NCI-H1436 treated with DMSO at 0.1 percent for 48 hours (cell line): ENCODE measurements at regions not wholly inside any gene's neighbourhood (a gene's known extent, or its start where the extent isn't known, plus 50 kb on each side); places are given as distances from the start of the nearest gene placed in this dataset.
"Not testable (repeated sequence)": the region's sequence is repeated elsewhere in the genome, so short reads cannot be mapped to it uniquely, and the experiment has no call there.

ENCODE experiments used
- DNase-seq: peaks from one replicate; lab custom pipeline; 2025; lab: John Stamatoyannopoulos, UW

DNA sequence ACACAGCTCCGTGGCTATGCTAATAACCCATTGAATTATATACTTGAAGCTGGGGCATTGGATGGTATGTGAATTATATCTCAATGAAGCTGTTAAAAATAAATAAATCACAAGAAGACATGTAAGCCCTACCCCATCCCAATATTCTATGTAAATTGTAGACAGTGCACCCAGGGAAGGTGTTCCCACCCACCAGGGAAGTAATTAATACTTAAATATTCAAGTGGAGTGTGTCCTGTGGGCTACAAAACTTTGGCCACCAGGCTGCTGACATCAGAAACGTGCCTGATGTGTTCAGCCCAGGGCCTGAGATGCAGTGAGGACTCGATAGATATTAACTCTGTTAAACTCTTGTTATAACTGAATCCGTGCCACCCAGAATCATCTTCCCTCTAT is 240.4 kb upstream of the RREB1 start:
- no peak for DNase-seq

DNA sequence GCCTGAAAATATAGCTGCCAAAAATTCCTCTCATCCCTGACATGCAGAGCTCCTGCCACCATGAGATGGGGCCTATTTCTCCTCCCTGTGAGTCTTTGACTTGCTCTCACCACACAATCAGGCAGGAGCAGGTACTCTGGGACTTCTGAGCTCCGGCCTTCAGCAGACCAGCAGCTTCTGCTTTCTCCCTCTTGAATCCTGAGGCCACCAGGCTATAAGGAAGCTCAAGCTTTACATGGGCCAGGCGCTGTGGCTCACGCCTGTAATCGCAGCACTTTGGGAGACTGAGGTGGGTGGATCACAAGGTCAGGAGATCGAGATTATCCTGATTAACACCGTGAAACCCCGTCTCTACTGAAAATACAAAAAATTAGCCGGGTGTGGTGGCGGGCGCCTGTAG is 238.7 kb upstream of the RREB1 start:
- no peak for DNase-seq

DNA sequence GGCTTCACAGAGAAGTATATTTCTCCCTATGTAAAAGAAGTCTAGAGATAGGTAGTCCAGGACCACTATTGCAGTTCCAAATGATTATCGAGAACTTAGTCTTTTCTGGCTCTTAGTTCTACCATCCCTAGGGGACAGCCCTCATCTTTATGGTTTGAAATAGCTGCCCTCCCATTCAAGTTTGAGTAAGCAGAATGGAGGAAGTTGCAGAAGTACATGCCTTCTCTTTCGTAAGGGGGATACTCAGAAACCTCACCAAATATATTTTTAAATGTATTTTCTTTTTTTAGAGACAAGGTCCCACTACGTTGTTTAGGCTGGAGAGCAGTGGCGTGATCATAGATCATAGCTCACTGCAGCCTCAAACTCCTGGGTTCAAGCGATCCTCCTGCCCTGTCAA is 236.8 kb upstream of the RREB1 start:
- no peak for DNase-seq

DNA sequence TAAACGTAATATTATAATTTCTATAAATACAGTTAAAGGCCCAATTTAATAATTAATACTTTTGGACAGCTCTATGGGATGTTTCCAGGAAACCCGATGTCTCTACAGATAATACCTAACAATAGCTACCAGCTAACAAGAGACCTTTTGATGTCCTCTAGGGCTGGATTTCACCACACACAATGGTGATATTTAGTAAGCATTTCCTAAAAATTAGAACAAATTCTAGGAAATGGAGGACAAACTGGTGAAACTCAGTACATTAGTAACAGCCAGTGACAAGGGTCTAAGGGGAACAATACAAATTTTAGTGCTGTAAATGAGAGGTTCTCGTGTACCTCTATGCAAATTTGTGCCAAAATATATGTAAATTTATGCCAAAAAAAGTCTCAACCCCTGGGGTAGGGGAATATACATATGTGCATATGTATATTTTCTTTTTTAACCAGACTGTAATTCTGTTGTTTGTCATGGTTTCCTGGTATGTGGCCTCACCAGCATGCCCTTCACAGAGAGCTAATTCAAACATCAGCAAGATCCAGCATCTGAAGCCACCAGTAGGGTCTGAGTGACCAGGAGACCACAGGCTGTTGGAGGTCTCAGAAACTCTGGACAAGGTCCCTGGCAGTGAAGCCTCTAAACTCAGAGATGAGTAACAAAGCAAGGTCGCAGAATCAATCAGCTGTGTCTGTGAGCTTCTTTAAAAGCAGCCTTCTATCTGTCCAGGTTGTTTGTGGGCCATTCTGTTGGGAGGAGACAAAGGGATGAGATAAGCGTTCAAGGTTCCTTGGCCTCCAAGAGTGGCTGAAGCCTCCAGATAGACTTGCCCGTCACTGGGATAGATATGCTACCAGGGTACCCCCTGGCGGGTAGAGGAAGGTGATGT is 235.1 kb upstream of the RREB1 start:
- no peak for DNase-seq

DNA sequence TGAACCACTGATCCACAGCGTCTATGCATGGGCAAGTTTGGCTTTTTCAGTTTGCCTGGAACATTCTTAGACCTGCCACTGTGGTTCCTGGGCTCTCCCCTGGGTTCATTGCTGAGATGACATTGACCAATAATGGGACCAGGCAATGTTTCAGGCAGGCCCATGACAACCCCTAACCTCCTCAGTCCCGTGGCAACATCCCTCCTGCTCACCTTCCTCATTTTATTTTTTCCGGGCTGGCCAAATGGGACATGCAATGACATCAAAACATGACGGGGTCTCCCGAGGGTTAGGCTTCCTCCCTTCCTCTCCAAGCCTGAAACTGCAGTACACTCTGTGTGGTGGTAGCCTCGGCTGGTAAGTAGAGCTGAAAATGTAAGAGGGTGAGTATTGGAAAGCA is 234.0 kb upstream of the RREB1 start:
- no peak for DNase-seq

DNA sequence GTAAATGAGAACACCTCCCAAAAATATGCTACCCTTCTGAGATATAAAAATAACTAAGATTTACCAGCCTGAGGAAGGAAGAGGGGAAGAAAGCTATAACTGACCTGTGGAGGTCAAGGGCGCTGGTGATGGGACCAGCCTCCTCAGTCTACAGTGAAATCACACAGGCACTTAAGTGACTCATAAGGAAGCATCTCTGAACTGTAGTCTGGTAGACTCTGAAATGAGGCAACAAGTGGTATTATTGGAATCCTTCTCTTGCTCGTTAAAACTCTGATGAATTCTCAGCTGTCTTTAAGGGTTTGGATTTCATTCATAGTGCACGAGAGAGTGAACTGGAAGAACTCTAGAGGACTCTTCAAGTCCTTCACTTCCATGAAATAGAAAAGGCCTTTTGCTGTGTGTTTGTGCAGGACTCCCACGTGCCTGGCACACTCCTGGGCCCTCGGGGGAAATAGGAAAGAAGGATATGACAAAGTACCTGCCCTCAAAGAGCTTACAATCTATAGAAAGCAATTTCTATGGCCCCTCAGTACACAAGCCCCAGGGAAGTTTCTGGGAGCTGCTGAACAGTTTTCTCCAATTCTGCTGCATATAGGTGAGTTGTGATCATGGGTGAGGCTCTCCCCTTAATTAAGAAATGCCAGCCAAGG is 231.8 kb upstream of the RREB1 start:
- no peak for DNase-seq

DNA sequence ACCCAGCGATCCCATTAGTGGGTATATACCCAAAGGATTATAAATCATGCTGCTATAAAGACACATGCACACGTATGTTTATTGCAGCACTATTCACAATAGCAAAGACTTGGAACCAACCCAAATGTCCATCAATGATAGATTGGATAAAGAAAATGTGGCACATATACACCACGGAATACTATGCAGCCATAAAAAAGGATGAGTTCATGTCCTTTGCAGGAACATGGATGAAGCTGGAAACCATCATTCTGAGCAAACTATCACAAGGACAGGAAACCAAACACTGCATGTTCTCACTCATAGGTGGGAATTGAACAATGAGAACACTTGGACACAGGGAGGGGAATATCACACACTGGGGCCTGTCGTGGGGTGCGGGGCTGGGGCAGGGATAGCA is 230.0 kb upstream of the RREB1 start:
- not testable (repeated sequence) for DNase-seq

DNA sequence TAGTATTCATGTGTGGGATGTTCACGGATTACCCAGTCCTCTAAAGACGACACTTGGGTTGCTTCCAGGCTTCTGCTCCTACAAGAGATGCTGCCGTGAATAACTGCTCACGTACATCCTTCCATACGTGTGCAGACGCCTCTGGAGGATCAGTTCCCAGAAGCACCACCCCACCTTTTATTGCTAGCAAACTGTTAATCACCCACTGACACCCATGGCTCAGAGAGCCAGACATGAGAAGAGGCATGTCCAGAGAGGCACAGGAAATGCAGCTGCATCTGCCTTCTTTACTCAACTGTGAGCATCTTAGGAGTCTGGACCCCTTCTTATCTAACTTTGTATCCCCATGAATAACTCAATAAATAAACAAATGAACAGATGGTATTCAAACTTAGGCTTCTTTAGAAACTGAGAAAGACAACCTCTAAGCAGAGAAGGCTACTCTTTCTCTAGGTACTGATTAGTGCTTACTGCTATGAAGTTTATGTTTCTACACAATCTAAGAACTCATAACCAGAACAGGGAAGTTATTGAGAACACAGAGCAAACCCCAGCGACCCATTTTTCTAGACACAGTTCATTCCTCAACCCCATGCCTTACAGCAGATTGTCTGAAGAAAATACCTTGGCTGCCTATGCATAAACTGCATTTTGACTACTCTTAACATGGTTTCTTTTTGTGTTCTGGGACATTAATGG is 228.7 kb upstream of the RREB1 start:
- no peak for DNase-seq

DNA sequence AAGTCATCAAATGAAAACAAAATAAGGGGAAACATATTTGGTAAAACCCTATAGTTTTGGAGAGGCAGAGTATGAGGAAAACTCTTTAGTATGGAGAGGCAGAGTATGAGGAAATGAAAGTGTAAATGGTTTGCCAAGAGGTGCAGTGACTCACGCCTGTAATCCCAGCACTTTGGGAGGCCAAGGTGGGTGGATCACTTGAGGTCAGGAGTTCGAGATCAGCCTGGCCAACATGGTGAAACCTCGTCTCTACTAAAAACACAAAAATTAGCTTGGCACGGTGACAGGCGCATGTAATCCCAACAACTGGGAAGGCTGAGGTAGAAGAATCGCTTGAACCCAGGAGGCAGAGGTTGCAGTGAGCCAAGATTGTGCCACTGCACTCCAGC is 228.2 kb upstream of the RREB1 start:
- DNase-seq, result not testable (repeated sequence)

DNA sequence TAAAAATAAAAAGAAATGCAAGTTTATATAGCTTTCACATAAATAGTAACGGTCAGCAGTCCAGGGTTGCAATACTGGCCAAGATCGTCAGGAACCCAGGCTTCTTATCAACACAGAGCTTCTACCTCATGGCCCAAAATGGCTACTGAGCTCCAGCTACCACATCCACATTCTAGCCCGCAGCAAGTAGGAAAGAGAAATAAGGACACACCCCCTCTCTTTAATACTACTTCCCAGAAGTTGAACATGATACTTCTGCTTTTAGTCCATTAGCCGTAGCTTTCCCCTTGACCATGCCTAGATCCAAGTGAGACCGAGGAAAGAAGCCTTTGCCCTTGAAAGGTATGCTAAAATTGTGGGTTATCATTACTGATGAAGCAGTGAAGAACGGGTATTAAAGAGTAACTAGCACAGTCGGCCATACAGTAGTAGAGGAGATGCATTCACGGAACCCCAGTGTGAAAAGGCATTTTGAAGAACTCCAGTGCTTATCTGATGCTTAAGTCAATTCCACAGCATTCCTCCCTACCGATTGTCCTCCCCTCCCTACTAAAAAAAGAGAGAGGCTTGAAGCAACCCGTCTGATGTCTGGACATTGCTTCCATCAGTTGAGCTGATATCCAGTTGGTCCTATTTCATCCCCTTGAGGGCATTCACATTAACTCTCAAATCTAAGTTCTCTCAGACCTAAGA is 226.9 kb upstream of the RREB1 start:
- DNase-seq, result no peak

DNA sequence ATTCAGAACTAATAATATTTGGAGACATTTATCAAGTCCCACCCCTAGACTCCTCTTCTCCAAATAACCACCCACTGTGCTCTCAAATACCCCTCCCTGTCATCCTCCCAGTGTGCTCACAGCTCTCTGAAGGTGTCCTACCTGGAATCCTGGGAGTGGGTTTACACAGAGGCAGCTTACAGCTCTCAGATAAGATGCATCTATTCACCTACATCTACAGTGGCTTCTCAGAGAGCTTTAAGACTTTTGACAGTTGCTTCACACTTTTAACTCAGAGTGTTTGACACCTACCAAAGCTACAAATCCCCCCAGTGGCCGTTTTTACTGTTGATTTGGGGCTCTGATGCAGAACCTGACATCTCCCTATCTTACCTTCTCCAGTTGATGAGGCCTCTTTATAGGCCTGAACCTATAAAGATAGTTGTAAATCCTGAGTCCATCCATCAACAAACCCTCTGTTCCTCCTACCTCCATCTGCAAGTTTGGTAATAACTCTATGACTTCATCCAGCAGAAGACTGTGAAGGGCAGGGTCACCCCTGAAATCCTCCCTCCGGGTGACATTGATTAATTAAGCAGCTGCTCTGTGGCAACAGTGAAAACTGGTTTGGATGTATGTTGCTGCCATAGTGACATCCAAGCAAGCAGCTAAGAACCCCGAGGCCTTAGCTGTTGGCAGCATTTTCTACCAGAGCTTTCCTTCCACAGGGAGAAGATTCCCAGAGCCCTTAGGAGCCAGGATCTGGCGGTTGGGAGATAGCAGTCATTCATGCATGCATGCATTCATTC is 226.1 kb upstream of the RREB1 start:
- DNase-seq, result no peak

DNA sequence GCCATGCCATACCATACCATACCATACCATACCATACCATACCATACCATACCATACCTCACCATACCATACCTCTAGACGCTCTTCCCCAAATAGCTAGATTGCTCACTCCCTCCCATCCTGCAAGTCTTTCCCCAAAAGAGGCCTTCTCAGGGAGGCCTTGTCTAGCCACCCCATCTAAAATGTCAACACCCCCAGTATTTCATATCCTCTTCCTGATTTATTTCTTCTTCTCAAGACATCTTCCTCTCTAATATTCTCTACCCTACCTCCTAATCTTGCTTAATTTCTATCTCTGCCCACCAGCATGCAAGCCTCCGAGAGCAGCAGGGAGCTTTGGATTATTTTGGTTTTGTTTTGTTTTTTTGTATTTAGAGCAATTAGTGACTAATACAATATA is 225.2 kb upstream of the RREB1 start:
- DNase-seq, result no peak

DNA sequence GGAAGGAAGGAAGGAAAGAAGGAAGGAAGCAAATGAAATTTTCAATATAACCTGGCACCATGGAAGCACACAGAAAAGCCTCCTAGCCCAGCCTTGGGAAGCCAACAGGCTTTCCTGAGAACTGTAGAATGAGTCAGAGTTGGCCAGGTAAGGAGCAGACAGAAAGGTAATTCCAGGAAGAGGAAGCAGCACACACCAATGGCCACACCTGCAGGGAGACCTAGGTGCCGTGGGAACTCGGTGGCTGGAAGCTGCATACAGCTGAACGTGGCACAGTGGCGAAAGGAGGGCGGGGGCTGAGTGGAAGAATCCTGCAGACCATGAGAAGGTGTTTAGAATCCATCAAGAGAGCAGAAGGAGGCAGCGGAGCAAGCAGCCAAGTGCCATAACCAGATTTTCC is 224.8 kb upstream of the RREB1 start:
- no peak for DNase-seq

DNA sequence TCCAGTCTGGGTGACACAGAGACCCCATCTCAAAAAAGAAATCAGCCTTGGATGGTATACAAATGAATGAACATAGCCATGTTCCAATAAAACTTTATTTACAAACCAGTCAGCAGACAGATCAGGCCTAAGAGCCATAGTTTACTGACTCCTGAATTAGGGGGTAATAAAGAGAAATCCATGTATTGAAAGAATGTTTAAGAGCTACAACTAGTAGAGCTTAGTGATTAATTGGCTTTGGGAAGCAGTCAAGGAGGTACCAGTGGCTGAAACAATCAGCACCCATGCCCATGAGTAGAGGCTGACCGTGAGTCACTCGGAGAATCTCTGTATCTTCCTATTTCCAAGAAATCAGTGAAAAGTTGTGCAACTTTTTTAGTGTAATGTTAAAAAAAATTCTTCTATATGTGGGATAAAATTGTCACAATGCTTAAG is 223.6 kb upstream of the RREB1 start:
- DNase-seq, result no peak

DNA sequence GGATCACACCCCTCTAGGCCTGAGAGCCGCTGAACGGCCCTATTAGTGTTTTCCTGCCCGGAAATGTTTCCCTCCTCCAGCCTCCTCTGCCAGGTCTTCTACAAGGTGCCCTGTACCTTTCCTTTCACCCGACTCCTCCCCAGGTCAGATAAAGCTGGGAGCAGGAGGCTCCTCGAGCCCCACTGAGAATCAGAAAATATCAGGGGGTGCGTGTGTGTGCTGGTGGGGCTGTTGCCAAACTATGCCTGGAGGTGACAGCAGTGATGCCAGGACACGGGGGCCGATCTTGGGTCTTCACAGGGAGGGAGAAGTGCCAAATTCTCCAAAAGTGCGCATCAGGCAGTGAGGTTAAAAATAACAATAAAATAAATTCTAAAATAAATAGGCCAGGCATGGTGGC is 222.8 kb upstream of the RREB1 start:
- DNase-seq, result no peak

DNA sequence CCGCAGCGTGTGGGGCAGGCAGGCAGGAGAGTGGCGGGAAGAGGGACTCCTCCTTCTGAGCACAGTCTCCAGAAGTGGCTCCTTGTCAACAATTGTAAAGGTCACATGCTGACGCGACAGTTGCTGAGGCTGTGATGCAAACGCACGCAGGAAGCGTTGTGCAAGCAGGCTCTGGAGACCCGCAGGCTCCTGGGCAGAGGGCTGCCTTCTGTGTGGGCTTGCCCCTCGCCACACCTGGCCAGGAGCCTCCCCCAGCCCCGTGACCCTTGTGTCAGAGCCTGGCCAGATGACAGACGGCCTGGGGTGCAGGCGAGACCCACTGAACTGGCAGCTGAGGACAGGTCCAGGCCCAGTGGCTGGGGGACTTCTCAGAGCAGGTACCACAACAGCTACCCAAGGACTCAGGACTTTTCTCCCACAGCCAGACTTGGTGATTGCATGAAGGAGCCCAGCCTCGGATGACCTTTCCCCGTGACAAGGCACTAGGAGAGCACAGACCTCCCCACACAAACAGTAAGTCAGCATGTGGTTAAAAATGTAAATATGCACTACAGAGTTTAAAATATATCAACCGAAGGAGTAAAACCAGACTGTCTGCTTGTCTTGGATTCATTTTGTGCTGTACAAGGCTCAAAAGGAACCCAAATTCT is 222.1 kb upstream of the RREB1 start:
- no peak for DNase-seq

DNA sequence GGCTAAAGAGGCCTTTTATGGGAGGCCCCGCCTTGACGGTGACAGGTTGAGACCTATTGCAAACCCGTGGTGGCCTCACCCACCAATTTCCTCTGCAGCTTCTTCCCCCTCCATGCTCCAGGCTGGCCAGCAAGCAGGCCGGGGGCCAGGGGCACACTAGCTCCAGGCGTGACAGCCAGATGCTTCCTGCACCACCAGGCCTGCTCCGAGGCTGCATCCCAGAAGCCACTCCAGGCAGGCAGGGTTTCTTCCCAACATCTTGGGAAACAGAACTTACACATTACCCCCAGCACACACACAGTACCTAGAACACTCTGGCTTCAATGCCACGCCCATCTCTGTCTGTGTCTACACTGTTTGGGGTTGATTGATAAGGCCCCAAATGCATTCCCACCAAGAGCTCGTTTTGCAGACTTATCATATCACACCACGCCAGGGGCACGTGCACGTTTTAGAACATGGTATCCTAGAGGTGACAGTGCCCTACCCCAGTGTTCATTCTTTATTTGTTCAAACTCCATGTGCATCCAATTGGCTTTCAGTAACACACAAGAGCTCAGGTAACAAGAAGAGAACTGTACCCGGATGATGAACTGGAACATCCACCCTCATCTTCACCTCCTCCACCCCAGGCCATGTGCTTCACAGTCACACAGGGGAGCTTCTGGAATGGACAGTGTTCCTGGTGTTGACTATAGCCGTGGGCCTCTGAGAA is 221.4 kb upstream of the RREB1 start:
- no peak for DNase-seq

DNA sequence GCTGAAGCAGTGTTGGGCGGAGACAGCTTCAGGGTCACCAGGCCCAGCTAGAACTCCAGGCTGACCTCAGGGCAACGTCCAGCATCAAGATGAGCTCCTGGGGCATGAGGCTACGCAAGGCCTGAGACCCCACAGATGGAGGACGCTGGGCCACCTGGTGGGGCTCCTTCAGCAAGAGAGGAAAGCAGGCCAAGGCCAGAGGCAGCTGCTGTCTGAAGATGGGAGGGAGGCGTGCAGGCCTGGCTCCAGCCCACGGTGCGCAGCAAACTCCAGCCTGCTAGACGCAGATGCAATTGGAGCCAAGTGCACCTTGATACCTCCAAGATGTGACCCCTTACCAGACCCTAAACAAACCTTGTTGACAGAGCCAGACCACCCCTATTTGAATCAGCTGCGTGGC is 220.9 kb upstream of the RREB1 start:
- no peak for DNase-seq

DNA sequence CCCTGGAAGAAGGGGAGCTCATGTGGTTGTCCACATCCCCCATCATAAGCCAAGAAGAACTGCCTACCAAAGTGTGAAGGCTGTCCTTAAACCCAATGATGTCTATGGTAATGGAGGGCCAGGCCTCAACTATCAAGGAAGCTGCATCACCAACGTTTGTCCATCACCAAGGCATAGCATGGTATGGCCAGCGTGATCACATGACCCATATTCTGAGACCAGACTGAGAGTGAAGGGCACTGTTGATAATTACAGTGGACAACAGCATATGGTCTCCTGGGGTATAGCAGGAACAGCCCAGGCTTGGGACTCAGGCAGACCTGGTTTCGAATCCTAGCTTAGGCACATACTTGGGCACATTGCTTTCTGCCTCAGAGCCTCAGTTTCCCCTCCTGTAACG is 218.2 kb upstream of the RREB1 start:
- no peak for DNase-seq

DNA sequence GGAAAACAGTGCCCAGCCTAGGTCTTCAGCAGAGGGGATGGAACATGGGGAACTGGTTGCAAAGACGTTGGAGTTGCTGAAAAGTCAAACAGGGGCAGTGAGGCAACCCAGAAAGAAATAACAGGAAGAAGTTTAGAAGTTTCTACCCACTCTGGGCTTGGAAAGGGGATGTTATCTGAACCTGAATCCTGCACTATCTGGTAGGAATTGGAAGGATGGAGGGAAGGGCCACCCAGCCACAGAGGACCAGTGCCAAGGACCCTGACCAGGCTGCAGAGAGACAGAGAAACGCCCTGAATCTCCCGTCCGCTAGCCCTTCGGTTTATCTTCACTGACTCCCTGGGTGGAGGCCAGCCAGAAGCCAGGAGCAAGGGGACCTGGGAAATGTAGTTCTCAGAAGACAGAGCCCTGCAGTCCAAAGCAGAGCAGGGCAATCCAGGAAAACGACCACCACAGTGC is 217.3 kb upstream of the RREB1 start:
- DNase-seq, result no peak
